Left ventricle myocardium inferior (tissue), 1 donor: ENCODE measurements at regions not wholly inside any gene's neighbourhood (a gene's known extent, or its start where the extent isn't known, plus 50 kb on each side); places are given as distances from the start of the nearest gene placed in this dataset.

Source experiments
- DNase-seq: peaks from one replicate; pipeline ENCODE4 v3.0.0-alpha.2; 2020
- H3K27ac ChIP-seq: fragments of 200-600 bp; replicated peaks from 2 replicates; pipeline ENCODE4 v1.8.0; 2021
- H3K27me3 ChIP-seq: fragments of 200-600 bp; 2 replicates; pipeline ENCODE4 v1.8.0; 2021; ENCODE audit warnings: low read depth
- H3K36me3 ChIP-seq: fragments of 200-600 bp; 2 replicates; pipeline ENCODE4 v1.8.0; 2021
- H3K4me1 ChIP-seq: fragments of 200-600 bp; 2 replicates; pipeline ENCODE4 v1.8.0; 2021
- H3K4me3 ChIP-seq: fragments of 200-600 bp; 2 replicates; pipeline ENCODE4 v1.8.0; 2021; ENCODE audit warnings: mild to moderate bottlenecking, moderate library complexity
- H3K9me3 ChIP-seq: fragments of 200-600 bp; replicated peaks from 2 replicates; pipeline ENCODE4 v1.8.0; 2021
- intact Hi-C: fragments of 100-400 bp; cut with micrococcal nuclease; formaldehyde crosslinking; loops from one replicate; pipeline ENCODE4 v1.11.0; 2022
- TF ChIP-seq, protein P1 (sequence below): fragments of 200-600 bp; IDR thresholded peaks from 2 replicates; pipeline ENCODE4 v1.8.0; 2021; ENCODE audit warnings: antibody characterized with exemption, mild to moderate bottlenecking, borderline replicate concordance
- donor health status: DM: no; HTN: yes; CAD: no; lungs with severe emphysema.

DNA sequence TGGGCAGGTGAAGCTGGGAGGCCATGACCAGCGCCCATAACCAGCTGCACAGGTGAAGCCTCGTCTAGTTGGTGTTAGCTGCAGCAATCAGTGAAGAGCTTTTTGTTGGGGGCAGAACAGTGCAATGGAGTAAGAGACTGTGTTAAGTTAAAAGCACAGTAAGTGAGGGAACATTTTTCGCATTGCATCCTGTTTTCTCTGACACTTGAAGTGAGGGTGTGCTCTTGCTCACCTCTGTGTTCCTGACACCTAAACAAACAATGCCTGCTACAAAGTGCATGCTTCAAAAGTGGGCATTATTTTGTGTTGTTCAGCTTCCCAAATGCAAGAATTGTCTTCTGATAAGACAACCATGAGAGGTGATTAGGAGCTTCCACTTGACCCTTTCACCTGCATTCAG lies 324.0 kb upstream of the ACVR2A start:
- Histone ChIP-seq H3K9me3 (no peaks in the 10 kb centered on the region), H3K27ac (no peak overlapping the region), H3K4me1 (no peaks in the 10 kb centered on the region), H3K36me3 (no peaks in the 10 kb centered on the region), H3K4me3 (no peak overlapping the region), H3K27me3 (no peaks in the 10 kb centered on the region)
- TF ChIP-seq, protein P1, sequence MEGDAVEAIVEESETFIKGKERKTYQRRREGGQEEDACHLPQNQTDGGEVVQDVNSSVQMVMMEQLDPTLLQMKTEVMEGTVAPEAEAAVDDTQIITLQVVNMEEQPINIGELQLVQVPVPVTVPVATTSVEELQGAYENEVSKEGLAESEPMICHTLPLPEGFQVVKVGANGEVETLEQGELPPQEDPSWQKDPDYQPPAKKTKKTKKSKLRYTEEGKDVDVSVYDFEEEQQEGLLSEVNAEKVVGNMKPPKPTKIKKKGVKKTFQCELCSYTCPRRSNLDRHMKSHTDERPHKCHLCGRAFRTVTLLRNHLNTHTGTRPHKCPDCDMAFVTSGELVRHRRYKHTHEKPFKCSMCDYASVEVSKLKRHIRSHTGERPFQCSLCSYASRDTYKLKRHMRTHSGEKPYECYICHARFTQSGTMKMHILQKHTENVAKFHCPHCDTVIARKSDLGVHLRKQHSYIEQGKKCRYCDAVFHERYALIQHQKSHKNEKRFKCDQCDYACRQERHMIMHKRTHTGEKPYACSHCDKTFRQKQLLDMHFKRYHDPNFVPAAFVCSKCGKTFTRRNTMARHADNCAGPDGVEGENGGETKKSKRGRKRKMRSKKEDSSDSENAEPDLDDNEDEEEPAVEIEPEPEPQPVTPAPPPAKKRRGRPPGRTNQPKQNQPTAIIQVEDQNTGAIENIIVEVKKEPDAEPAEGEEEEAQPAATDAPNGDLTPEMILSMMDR: no peak
- intact Hi-C loops: no loop called here
- DNase-seq: no peak

DNA sequence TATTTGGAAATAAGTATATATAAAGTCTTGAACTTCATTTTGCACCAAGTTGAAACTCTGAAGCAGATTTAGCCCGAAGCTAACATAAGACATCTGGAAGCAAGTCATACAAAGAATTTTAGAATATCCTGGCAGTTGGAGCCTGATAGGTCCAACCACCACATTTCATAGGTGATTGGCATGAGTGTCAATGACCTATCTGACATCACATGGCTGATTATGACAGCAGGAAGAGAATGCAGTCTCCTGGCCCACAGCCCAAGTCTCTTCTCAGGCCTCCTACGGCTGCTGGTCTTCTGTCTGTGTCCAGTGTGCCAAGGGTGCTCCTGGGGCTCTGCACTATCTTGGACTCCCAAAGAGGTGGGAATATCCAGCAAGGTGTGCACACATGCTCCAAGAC lies 325.7 kb upstream of the ACVR2A start:
- no peak overlapping the region for H3K27ac ChIP-seq
- TF ChIP-seq, protein P1: no peak
- no peaks in the 10 kb centered on the region for H3K27me3 ChIP-seq
- H3K4me1 ChIP-seq: no peaks in the 10 kb centered on the region
- H3K9me3 ChIP-seq: no peaks in the 10 kb centered on the region
- no peaks in the 10 kb centered on the region for H3K36me3 ChIP-seq
- intact Hi-C loops: no loop called here
- no peak for DNase-seq
- H3K4me3 ChIP-seq: no peak overlapping the region

DNA sequence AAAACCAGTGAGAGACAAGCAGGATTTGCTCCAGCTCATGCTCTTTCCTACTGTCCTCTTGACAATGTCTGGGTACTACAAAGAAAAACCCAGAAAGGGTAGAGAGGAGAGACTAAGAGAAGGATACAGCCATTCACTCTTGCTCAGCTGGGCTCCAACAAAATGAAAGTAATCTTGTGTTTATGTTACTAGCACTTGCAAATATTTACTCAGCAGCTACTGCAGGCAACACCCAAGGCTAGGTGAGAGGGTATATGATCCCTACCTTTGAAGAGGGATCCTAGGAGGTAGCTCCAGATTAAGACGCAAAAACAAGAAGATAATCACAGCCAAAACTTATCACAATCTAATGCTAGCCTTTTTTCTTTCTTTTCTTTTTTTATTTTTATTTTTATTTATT lies 329.6 kb upstream of the ACVR2A start:
- no peak overlapping the region for H3K27ac ChIP-seq
- intact Hi-C loops: no loop called here

DNA sequence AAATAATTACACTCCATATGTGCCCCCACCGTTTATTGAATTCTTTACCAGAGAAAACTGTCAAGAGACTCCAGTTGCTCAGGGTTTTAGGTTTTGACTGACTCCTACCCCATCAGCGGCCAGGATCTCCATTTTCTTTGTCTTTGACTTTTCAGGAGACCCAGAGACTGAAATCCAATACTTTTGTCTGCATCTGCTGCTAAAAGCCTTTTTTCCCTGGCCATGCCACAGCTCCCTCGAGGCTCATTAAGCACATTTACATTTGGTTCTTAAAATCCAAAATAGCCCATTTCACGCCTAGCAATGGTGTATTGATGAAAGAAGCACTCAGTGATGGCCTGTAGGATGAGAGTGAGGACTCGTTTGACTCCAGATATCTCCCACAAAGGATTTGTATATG lies 332.6 kb upstream of the ACVR2A start:
- TF ChIP-seq, protein P1: no peak
- peaks cover 8% of the 10 kb centered on the region for H3K4me1 ChIP-seq
- H3K36me3 ChIP-seq: no peaks in the 10 kb centered on the region
- no peaks in the 10 kb centered on the region for H3K27me3 ChIP-seq
- no peak overlapping the region for H3K27ac ChIP-seq
- intact Hi-C loops: no loop called here
- H3K9me3 ChIP-seq: no peaks in the 10 kb centered on the region
- DNase-seq: no peak
- no peak overlapping the region for H3K4me3 ChIP-seq

More for the DNA sequence above, 329.6 kb upstream of the ACVR2A start:
- no peaks in the 10 kb centered on the region for H3K9me3 ChIP-seq
- peaks cover 8% of the 10 kb centered on the region for H3K4me1 ChIP-seq
- TF ChIP-seq, protein P1: no peak
- no peaks in the 10 kb centered on the region for H3K27me3 ChIP-seq
- no peaks in the 10 kb centered on the region for H3K36me3 ChIP-seq
- no peak overlapping the region for H3K4me3 ChIP-seq
- DNase-seq: no peak

DNA sequence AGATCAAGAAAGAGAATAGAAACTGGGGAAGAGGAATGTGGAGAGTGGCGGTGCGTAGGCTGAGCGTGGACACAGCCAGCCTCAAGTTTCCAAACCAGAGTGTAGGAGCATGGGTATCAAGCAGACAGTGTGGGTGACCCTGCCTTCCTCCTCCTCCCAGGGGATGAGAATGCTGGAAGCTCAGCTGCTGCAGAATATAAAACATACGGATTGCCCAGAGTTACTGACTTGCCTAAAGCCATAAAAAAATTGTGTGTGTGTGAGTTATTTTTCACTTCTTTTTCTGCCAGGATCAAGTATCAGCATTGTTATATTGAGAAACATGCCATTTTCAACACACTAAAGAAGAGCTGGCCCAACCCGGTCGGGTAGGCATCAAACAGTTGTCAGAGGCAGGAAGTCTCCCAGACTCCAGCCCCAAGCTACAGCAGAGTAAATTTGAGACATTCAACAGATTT lies 333.3 kb upstream of the ACVR2A start:
- Histone ChIP-seq H3K4me3 (no peak overlapping the region), H3K9me3 (no peaks in the 10 kb centered on the region), H3K36me3 (no peaks in the 10 kb centered on the region), H3K27me3 (no peaks in the 10 kb centered on the region), H3K4me1 (peaks cover 8% of the 10 kb centered on the region), H3K27ac (peak overlapping the region; percentile 8)
- DNase-seq: peak; percentile 54
- intact Hi-C loops: no loop called here
- TF ChIP-seq, protein P1: no peak

DNA sequence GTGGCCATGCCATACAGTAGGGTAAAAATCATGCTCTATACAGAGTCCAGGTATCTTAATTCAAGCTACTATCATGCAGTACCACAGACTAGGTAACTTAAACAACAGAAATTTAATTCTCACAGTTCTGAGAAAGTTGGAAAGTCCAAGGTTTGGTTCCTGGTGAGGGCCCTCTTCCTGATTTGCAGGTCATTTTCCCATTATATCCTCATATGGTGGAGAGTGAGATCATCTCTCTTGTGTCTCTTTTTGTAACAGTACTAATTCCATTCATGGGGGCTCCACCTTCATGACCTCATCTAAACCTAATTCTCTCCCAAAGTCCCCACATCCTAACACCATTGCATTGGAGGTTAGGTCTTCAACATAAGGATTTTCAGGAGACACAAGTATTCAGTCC lies 335.0 kb upstream of the ACVR2A start:
- Histone ChIP-seq H3K27ac (no peak overlapping the region), H3K36me3 (no peaks in the 10 kb centered on the region), H3K4me1 (peaks cover 8% of the 10 kb centered on the region), H3K27me3 (no peaks in the 10 kb centered on the region), H3K4me3 (no peak overlapping the region), H3K9me3 (no peaks in the 10 kb centered on the region)
- DNase-seq: no peak
- TF ChIP-seq, protein P1: no peak
- intact Hi-C loops: no loop called here
